GM23338 (cell line): ENCODE measurements at regions not wholly inside any gene's neighbourhood (a gene's known extent, or its start where the extent isn't known, plus 50 kb on each side); places are given as distances from the start of the nearest gene placed in this dataset.

Experiments
- CREB1 ChIP-seq: fragments of 250-450 bp; sonication (Bioruptor Pico); IDR thresholded peaks from 2 replicates; pipeline ENCODE4 v1.5.0; 2020; ENCODE audit warnings: low read depth, mild to moderate bottlenecking, moderate library complexity
- EZH2 ChIP-seq: fragments of 200-600 bp; sonication (generic); IDR thresholded peaks from one replicate; pipeline ENCODE4 v1.8.0; 2017; ENCODE audit warnings: antibody characterized with exemption, mild to moderate bottlenecking, low read depth; ENCODE audit not compliant: unreplicated experiment
- EZH2phosphoT487 ChIP-seq: fragments of 200-600 bp; sonication (generic); IDR thresholded peaks from one replicate; pipeline ENCODE4 v1.8.1; 2018; ENCODE audit warnings: antibody characterized with exemption; ENCODE audit not compliant: unreplicated experiment
- JUNB ChIP-seq: IDR thresholded peaks from one replicate; pipeline ENCODE4 v1.6.1; 2016; ENCODE audit warnings: antibody characterized with exemption; ENCODE audit not compliant: unreplicated experiment
- POLR2AphosphoS5 ChIP-seq: IDR thresholded peaks from 2 replicates; pipeline ENCODE4 v1.6.1; 2016; ENCODE audit warnings: antibody characterized with exemption, low read depth
- ZNF331 ChIP-seq: fragments of 250-450 bp; sonication (Bioruptor Pico); IDR thresholded peaks from 2 replicates; pipeline ENCODE4 v1.5.0; 2020; ENCODE audit warnings: low read depth, mild to moderate bottlenecking, moderate library complexity
- TF ChIP-seq, protein P1 (sequence below), 2 experiments: fragments of 200-600 bp in 1 of 2; sonication (generic) in 1 of 2; conservative IDR thresholded peaks; 2 replicates each; pipeline versions ENCODE4 v1.5.1 to v1.6.1; 2016 to 2017; ENCODE audit warnings: antibody characterized with exemption in 2 of 2, low read depth in 2 of 2, mild to moderate bottlenecking in 2 of 2, moderate library complexity in 1 of 2
- TF ChIP-seq, protein P2 (sequence below): IDR thresholded peaks from one replicate; pipeline ENCODE4 v1.6.1; 2018; ENCODE audit warnings: antibody characterized with exemption; ENCODE audit not compliant: unreplicated experiment
- TF ChIP-seq, protein P3 (sequence below): IDR thresholded peaks from 2 replicates; pipeline ENCODE4 v1.6.1; 2016; ENCODE audit warnings: antibody characterized with exemption
- TF ChIP-seq, protein P4 (sequence below): fragments of 250-450 bp; sonication (Bioruptor Pico); IDR thresholded peaks from 2 replicates; pipeline ENCODE4 v1.5.0; 2020; ENCODE audit warnings: mild to moderate bottlenecking, moderate library complexity

DNA sequence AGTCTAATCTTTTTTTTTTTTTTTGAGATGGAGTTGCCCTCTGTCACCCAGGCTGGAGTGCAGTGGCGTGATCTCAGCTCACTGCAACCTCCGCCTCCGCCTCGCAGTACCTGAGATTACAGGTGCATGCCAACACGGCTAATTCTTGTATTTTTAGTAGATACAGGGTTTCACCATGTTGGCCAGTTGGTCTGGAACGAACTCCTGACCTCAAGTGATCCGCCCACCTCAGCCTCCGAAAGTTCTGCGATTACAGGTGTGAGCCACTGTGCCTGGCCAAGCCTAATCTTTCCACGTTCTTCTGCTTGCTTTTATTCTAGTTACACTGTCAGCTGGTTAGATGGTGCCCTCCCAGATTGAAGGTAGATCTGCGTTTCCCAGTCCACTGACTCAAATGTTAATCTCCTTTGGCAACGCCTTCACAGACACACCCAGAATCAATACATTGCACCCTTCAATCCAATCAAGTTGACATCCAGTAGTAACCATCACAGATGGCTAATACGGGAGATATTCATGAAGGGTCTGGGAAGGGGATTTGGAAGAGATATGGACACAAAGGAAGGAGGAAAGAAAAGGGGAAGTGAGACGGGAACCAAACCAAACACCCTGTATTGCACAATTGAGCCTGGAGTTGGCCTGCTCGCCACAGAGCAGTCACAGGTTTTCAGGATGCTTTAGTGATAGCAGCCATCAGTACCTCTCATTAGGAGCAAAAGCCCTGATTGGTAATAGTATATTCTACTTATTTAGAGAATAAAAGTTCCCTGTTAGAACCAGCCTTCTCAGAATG is 229.8 kb downstream of the PIK3C3 start:
- TF ChIP-seq, protein P1, sequence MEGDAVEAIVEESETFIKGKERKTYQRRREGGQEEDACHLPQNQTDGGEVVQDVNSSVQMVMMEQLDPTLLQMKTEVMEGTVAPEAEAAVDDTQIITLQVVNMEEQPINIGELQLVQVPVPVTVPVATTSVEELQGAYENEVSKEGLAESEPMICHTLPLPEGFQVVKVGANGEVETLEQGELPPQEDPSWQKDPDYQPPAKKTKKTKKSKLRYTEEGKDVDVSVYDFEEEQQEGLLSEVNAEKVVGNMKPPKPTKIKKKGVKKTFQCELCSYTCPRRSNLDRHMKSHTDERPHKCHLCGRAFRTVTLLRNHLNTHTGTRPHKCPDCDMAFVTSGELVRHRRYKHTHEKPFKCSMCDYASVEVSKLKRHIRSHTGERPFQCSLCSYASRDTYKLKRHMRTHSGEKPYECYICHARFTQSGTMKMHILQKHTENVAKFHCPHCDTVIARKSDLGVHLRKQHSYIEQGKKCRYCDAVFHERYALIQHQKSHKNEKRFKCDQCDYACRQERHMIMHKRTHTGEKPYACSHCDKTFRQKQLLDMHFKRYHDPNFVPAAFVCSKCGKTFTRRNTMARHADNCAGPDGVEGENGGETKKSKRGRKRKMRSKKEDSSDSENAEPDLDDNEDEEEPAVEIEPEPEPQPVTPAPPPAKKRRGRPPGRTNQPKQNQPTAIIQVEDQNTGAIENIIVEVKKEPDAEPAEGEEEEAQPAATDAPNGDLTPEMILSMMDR (conservative IDR thresholded peaks at IDR 0.05; ENCODE audit: low read depth in 2 of 2), result no peak
- TF ChIP-seq CREB1 (no peak), EZH2phosphoT487 (no peak), POLR2AphosphoS5 (no peak), EZH2 (no peak), JUNB (no peak), ZNF331 (CRISPR knock-in tag) (no peak)
- TF ChIP-seq, protein P2, sequence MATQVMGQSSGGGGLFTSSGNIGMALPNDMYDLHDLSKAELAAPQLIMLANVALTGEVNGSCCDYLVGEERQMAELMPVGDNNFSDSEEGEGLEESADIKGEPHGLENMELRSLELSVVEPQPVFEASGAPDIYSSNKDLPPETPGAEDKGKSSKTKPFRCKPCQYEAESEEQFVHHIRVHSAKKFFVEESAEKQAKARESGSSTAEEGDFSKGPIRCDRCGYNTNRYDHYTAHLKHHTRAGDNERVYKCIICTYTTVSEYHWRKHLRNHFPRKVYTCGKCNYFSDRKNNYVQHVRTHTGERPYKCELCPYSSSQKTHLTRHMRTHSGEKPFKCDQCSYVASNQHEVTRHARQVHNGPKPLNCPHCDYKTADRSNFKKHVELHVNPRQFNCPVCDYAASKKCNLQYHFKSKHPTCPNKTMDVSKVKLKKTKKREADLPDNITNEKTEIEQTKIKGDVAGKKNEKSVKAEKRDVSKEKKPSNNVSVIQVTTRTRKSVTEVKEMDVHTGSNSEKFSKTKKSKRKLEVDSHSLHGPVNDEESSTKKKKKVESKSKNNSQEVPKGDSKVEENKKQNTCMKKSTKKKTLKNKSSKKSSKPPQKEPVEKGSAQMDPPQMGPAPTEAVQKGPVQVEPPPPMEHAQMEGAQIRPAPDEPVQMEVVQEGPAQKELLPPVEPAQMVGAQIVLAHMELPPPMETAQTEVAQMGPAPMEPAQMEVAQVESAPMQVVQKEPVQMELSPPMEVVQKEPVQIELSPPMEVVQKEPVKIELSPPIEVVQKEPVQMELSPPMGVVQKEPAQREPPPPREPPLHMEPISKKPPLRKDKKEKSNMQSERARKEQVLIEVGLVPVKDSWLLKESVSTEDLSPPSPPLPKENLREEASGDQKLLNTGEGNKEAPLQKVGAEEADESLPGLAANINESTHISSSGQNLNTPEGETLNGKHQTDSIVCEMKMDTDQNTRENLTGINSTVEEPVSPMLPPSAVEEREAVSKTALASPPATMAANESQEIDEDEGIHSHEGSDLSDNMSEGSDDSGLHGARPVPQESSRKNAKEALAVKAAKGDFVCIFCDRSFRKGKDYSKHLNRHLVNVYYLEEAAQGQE, result no peak
- TF ChIP-seq, protein P3, sequence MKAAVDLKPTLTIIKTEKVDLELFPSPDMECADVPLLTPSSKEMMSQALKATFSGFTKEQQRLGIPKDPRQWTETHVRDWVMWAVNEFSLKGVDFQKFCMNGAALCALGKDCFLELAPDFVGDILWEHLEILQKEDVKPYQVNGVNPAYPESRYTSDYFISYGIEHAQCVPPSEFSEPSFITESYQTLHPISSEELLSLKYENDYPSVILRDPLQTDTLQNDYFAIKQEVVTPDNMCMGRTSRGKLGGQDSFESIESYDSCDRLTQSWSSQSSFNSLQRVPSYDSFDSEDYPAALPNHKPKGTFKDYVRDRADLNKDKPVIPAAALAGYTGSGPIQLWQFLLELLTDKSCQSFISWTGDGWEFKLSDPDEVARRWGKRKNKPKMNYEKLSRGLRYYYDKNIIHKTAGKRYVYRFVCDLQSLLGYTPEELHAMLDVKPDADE, result no peak
- TF ChIP-seq, protein P4, sequence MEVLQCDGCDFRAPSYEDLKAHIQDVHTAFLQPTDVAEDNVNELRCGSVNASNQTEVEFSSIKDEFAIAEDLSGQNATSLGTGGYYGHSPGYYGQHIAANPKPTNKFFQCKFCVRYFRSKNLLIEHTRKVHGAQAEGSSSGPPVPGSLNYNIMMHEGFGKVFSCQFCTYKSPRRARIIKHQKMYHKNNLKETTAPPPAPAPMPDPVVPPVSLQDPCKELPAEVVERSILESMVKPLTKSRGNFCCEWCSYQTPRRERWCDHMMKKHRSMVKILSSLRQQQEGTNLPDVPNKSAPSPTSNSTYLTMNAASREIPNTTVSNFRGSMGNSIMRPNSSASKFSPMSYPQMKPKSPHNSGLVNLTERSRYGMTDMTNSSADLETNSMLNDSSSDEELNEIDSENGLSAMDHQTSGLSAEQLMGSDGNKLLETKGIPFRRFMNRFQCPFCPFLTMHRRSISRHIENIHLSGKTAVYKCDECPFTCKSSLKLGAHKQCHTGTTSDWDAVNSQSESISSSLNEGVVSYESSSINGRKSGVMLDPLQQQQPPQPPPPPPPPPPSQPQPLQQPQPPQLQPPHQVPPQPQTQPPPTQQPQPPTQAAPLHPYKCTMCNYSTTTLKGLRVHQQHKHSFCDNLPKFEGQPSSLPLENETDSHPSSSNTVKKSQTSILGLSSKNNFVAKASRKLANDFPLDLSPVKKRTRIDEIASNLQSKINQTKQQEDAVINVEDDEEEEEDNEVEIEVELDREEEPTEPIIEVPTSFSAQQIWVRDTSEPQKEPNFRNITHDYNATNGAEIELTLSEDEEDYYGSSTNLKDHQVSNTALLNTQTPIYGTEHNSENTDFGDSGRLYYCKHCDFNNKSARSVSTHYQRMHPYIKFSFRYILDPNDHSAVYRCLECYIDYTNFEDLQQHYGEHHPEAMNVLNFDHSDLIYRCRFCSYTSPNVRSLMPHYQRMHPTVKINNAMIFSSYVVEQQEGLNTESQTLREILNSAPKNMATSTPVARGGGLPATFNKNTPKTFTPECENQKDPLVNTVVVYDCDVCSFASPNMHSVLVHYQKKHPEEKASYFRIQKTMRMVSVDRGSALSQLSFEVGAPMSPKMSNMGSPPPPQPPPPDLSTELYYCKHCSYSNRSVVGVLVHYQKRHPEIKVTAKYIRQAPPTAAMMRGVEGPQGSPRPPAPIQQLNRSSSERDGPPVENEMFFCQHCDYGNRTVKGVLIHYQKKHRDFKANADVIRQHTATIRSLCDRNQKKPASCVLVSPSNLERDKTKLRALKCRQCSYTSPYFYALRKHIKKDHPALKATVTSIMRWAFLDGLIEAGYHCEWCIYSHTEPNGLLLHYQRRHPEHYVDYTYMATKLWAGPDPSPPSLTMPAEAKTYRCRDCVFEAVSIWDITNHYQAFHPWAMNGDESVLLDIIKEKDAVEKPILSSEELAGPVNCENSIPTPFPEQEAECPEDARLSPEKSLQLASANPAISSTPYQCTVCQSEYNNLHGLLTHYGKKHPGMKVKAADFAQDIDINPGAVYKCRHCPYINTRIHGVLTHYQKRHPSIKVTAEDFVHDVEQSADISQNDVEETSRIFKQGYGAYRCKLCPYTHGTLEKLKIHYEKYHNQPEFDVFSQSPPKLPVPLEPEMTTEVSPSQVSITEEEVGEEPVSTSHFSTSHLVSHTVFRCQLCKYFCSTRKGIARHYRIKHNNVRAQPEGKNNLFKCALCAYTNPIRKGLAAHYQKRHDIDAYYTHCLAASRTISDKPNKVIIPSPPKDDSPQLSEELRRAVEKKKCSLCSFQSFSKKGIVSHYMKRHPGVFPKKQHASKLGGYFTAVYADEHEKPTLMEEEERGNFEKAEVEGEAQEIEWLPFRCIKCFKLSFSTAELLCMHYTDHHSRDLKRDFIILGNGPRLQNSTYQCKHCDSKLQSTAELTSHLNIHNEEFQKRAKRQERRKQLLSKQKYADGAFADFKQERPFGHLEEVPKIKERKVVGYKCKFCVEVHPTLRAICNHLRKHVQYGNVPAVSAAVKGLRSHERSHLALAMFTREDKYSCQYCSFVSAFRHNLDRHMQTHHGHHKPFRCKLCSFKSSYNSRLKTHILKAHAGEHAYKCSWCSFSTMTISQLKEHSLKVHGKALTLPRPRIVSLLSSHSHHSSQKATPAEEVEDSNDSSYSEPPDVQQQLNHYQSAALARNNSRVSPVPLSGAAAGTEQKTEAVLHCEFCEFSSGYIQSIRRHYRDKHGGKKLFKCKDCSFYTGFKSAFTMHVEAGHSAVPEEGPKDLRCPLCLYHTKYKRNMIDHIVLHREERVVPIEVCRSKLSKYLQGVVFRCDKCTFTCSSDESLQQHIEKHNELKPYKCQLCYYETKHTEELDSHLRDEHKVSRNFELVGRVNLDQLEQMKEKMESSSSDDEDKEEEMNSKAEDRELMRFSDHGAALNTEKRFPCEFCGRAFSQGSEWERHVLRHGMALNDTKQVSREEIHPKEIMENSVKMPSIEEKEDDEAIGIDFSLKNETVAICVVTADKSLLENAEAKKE, result no peak
